Liver (tissue), 3 donors: ENCODE measurements at regions not wholly inside any gene's neighbourhood (a gene's known extent, or its start where the extent isn't known, plus 50 kb on each side); places are given as distances from the start of the nearest gene placed in this dataset.

ENCODE experiments used
- EGR1 ChIP-seq, 2 donors: IDR thresholded peaks; 2 replicates each; pipeline ENCODE4 v1.6.1; 2016 to 2018; ENCODE audit warnings: antibody characterized with exemption in 2 of 2, low read depth in 2 of 2
- GABPA ChIP-seq, 2 donors: IDR thresholded peaks in 1 of 2; conservative IDR thresholded peaks in 1 of 2; 2 replicates each; pipeline ENCODE4 v1.6.1; 2016; ENCODE audit warnings: antibody characterized with exemption in 2 of 2, mild to moderate bottlenecking in 1 of 2, moderate library complexity in 1 of 2
- HNF4A ChIP-seq, 2 donors: conservative IDR thresholded peaks; 2 replicates each; pipeline ENCODE4 v1.6.1; 2016; ENCODE audit warnings: antibody characterized with exemption in 2 of 2, mild to moderate bottlenecking in 2 of 2
- YY1 ChIP-seq: IDR thresholded peaks from 2 replicates; pipeline ENCODE4 v1.6.1; 2016; ENCODE audit warnings: antibody characterized with exemption, mild to moderate bottlenecking
- TF ChIP-seq, protein P1 (sequence below): fragments of 150-350 bp; IDR thresholded peaks from 2 replicates; pipeline ENCODE4 v1.5.1; 2017; ENCODE audit warnings: improper control_type of control experiment, low read depth, low read length; ENCODE audit not compliant: missing input control
- TF ChIP-seq, protein P2 (sequence below): IDR thresholded peaks from 2 replicates; pipeline ENCODE4 v1.6.1; 2016; ENCODE audit warnings: antibody characterized with exemption
- TF ChIP-seq, protein P3 (sequence below): IDR thresholded peaks from 2 replicates; pipeline ENCODE4 v1.6.1; 2016; ENCODE audit warnings: antibody characterized with exemption
- TF ChIP-seq, protein P4 (sequence below): IDR thresholded peaks from 2 replicates; pipeline ENCODE4 v1.6.1; 2016; ENCODE audit warnings: antibody characterized with exemption, mild to moderate bottlenecking
- donor health status: healthy.
- donor health status: healthy.

DNA sequence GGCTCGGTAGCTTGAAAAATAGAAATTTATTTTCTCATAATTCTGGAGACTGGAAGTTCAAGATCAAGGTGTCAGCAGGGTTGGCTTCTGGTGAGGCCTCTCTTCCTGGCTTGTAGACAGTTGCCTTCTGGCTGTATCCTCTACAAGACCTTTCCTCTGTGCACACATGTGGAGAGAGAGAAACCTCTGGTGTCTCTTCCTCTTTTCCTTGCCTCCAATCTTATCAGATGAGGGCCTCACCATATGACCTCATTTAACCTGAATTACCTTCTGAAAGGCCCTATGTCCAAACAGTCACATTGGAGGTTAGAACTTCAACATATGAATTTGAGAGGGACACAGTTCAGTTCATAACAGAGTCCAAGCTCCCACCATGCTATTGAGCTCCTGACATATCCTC, 166.4 kb downstream of the TTC8 start:
- TF ChIP-seq, protein P1, sequence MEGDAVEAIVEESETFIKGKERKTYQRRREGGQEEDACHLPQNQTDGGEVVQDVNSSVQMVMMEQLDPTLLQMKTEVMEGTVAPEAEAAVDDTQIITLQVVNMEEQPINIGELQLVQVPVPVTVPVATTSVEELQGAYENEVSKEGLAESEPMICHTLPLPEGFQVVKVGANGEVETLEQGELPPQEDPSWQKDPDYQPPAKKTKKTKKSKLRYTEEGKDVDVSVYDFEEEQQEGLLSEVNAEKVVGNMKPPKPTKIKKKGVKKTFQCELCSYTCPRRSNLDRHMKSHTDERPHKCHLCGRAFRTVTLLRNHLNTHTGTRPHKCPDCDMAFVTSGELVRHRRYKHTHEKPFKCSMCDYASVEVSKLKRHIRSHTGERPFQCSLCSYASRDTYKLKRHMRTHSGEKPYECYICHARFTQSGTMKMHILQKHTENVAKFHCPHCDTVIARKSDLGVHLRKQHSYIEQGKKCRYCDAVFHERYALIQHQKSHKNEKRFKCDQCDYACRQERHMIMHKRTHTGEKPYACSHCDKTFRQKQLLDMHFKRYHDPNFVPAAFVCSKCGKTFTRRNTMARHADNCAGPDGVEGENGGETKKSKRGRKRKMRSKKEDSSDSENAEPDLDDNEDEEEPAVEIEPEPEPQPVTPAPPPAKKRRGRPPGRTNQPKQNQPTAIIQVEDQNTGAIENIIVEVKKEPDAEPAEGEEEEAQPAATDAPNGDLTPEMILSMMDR, result no peak
- TF ChIP-seq GABPA (IDR thresholded peaks at IDR 0.05 in 1 of 2, conservative IDR thresholded peaks at IDR 0.05 in 1 of 2), result no peak
- TF ChIP-seq EGR1 (IDR thresholded peaks at IDR 0.05; ENCODE audit: low read depth in 2 of 2), result no peak
- TF ChIP-seq, protein P2, sequence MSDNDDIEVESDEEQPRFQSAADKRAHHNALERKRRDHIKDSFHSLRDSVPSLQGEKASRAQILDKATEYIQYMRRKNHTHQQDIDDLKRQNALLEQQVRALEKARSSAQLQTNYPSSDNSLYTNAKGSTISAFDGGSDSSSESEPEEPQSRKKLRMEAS, result no peak
- no peak for TF ChIP-seq YY1
- TF ChIP-seq, protein P3, sequence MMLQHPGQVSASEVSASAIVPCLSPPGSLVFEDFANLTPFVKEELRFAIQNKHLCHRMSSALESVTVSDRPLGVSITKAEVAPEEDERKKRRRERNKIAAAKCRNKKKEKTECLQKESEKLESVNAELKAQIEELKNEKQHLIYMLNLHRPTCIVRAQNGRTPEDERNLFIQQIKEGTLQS, result no peak
- TF ChIP-seq, protein P4, sequence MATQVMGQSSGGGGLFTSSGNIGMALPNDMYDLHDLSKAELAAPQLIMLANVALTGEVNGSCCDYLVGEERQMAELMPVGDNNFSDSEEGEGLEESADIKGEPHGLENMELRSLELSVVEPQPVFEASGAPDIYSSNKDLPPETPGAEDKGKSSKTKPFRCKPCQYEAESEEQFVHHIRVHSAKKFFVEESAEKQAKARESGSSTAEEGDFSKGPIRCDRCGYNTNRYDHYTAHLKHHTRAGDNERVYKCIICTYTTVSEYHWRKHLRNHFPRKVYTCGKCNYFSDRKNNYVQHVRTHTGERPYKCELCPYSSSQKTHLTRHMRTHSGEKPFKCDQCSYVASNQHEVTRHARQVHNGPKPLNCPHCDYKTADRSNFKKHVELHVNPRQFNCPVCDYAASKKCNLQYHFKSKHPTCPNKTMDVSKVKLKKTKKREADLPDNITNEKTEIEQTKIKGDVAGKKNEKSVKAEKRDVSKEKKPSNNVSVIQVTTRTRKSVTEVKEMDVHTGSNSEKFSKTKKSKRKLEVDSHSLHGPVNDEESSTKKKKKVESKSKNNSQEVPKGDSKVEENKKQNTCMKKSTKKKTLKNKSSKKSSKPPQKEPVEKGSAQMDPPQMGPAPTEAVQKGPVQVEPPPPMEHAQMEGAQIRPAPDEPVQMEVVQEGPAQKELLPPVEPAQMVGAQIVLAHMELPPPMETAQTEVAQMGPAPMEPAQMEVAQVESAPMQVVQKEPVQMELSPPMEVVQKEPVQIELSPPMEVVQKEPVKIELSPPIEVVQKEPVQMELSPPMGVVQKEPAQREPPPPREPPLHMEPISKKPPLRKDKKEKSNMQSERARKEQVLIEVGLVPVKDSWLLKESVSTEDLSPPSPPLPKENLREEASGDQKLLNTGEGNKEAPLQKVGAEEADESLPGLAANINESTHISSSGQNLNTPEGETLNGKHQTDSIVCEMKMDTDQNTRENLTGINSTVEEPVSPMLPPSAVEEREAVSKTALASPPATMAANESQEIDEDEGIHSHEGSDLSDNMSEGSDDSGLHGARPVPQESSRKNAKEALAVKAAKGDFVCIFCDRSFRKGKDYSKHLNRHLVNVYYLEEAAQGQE, result no peak
- no peak for TF ChIP-seq HNF4A (conservative IDR thresholded peaks at IDR 0.05)
